ENCODE measurements at regions not wholly inside any gene's neighbourhood (a gene's known extent, or its start where the extent isn't known, plus 50 kb on each side); places are given as distances from the start of the nearest gene placed in this dataset.

DNA sequence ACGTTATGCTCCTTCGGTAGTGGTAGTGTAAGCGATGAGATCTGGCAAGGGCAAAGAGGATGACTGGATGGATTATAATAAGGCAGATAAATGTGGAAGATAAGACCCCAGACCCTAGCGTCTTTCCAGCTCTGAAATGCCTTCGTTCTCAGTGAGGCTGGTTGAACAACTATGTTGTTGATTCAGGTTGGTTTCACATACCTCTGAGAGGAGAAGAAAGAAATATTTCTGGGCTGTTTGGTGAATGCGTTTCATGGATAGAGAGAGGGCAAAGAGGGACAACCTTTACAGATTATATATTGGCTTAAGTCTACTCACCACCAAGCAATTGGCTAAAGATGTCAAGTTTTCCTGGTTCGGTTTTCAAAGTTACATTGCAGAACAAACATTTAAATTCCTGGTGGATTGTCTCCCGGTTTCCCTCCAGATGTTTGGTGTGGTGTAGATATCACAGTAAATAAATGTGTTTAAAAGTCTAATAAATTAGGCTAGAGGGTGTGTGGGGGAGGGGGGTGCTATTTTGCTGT lies 190.1 kb upstream of the GLI2 start:
- no peak for DNase-seq (ENCODE audit: low read depth in 2 of 2)

- peak; percentile 8 to 80 for DNase-seq (ENCODE audit: low read depth in 2 of 2)
Observed at GRCh38 chr2:120546048-120546864, 189.4 kb upstream of the GLI2 start.

DNA sequence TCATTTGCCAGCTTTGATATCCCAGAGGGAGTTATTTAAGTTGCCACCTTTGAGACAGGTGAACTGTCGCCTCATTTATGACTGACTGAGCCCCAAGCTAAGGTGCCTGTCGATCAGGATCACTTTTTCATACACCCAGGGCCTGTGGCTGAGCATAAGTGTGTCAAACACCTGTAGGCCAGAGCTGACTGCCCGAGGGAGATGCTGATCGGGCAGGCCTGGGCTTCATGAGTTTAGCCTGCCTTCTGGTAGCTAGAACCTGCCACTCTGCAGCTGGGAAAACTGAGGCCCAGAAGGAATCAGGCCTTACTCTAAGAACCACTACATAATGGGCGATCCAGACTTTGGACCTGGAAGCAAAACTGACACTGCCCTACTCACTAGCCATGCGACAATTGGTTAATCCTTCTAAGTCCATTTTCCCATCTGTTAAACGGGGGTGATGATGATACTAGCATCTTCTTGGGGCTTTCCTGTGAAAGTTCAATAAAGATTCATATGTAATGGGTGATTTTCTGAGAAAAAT lies 188.7 kb upstream of the GLI2 start:
- no peak for DNase-seq (ENCODE audit: low read depth in 2 of 2)

- DNase-seq (ENCODE audit: low read depth in 2 of 2) = no peak
Observed at GRCh38 chr2:120547662-120548061, 188.0 kb upstream of the GLI2 start.

DNA sequence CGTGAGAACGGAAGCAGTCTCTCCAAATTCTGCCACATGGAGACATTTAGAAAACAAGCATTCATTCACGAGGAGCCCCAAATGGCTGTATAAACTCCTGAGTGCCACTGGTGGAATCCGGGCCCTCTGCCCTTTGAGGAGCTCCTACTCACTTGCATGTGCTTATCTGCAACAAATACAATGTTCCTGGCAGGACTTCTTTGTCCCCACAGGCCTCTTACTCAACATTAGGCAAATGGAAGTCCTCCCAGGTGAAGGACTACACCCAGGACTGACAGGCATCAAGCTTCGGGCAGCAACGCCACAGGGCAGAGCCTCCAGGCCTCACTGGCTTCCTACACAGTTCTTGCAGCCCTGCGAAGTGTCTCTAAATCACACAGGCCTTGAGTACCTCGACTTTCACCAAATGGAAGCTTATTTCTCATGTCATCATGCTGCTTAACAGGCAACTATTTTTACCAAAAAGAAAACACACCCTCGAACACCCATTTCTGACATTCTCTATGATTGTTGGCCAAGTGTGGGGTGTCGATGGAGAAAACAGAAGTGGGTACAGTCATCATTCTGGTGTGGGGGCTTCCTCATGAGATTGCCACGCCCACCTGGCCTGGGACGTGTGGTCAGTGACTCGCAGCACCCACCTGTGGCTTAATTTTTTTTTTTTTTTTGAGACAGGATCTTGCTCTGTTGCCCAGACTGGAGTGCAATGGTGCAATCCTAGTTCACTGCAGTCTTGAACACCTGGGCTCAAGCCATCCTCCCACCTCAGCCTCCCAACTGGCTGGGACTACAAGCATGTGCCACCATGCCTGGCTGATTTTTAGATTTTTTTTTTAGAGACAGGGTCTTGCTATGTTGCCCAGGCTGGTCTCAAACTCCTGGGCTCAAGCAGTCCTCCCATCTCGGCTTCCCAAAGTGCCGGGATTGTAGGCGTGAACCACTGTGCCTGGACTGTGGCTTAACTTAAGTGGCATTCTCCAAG lies 186.8 kb upstream of the GLI2 start:
- DNase-seq (ENCODE audit: low read depth in 2 of 2) = no peak

DNA sequence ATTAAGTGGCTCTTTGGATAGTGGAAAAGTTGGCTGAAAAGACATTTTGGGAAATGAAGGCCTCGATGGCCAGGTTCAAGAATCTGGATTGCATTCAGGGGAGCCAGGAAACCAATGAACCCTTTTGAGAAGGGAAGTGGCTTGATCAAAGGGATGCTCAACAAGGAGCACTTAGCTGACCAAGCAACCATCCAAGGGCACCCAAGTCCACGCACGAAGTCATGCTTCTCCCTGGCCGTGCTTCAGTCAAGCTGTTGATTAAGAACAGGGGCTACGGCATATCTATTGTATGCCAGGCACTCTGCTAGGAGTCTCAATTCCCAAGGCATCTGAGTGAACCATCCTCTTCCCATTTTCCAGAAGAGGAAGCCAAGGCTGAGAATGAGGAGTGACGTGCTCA lies 185.8 kb upstream of the GLI2 start:
- no peak for DNase-seq (ENCODE audit: low read depth in 2 of 2)

DNA sequence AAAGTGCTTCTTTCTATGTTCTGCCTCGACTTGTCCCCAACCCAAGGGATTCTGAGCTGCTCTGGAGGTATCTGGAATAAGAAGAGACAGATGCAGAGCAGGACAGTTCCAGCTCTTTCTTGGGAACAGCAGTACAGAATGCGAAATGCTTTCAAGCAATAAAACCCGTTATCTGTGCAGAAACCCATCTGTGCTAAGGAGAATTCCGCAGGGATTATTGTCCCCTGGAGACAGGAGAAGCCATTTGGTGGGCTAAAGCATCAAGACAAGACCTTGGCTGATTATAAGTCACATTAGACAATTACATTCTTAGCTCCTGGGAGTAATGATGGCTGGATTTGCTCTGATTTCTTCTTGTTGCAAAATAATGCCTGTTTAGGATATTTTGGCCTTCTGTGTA lies 185.4 kb upstream of the GLI2 start:
- no peak for DNase-seq (ENCODE audit: low read depth in 2 of 2)

- peak in 1 of 2 donors; percentile 16 for DNase-seq (ENCODE audit: low read depth in 2 of 2)
Observed at GRCh38 chr2:120550893-120551446, 184.7 kb upstream of the GLI2 start.

GRCh38 chr2:120551522-120551921 lies 184.1 kb upstream of the GLI2 start:
- peak in 1 of 2 donors; percentile 47 for DNase-seq (ENCODE audit: low read depth in 2 of 2)

DNA sequence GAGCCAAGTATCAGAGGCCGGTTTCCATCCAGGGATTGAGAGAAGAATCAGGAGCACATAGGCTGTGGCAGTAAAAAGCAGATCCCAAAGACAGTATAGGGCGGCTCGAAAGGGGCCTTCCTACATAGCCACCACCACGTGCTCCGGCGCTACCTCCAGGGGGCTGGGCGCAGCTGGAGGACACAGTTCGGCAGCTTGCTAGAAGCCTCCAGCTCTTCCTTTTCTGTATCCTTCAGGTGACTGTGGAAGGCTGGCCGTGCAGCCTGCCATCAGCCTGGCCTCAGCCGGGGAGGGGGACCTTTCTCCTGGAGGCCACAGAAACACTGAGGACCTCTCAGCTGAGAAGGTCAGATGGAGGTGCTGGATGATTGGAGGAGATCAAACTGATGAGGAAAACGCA lies 183.6 kb upstream of the GLI2 start:
- peak in 1 of 2 donors; percentile 42 for DNase-seq (ENCODE audit: low read depth in 2 of 2)

DNA sequence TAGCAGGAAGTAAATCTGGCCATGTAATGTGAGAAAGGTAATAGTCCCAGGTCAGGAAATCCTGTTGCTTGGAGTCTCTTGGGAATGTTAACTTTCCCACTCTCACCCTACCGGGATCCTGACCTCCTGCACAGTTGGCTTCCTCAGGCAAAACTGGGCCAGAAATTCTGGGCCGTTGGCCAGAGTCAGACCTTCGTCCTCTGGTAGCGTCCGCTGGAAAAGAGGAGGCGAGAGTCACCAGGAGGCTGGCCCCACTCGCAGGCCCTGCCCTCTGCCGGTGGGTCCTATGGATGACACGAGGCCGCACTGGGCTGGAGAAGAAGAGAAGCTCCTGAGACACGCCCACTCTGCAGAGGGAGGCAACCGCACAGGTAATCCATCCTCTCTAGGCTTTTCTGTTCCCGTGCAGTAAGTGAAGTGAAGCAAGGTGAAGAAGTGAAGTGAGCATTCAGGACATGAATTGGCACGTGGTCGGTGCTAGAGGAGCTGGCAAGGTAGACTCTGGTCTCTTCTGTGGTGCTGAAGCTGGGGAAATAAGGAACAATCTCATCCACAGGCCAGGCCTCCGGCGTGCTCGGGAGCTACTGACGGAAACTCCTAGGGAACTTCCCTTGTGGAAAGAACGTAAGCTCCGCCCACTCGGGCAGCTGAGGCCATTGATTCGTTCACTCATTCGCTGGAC lies 182.7 kb upstream of the GLI2 start:
- DNase-seq (ENCODE audit: low read depth in 2 of 2) = peak; percentile 96 to 99

DNA sequence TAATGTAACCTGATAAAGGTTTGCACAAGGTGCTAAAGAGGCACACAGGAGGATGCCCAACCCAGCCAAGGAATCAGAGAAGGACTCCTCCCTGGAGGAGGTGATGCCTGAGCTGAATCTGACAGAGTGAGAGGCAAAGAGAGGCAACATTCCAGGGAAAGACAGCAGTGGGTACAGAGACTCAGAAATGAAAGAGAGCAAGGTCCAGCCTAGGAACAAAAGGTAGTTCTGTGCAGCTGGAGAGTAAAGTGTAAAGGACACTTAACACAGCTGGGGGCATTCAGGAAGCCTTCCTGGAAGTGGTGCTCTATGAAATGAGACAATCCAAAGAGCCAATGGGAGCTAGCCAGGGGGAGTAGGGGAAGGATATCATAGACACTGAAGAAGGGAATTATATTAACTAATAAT lies 181.0 kb upstream of the GLI2 start:
- DNase-seq (ENCODE audit: low read depth in 2 of 2) = no peak

- peak in 1 of 2 donors; percentile 41 for DNase-seq (ENCODE audit: low read depth in 2 of 2)
Observed at GRCh38 chr2:120555092-120555491, 180.6 kb upstream of the GLI2 start.

- DNase-seq (ENCODE audit: low read depth in 2 of 2) = no peak
Observed at GRCh38 chr2:120556911-120557310, 178.8 kb upstream of the GLI2 start.

- DNase-seq (ENCODE audit: low read depth in 2 of 2) = peak in 1 of 2 donors; percentile 66
Observed at GRCh38 chr2:120558847-120559246, 176.8 kb upstream of the GLI2 start.

DNA sequence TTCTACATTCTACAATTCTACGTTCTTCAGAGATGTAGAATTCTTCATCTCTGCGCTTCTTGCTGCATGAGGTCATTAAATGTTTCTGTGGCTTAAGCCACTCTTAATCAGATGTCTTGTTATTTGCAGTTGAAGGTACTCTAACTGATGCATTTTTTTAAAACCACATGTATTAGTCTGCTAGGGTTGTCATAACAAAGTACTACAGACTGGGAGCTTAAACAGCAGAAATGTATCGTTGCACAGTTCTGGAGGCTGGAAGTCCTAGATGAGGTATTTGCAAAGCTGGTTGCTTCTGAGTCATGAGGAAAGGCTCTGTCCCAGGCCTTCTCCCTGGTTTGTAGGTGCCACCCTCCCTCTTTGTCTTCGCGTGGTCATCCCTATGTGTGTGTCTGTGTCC lies 176.3 kb upstream of the GLI2 start:
- DNase-seq (ENCODE audit: low read depth in 2 of 2) = no peak

DNA sequence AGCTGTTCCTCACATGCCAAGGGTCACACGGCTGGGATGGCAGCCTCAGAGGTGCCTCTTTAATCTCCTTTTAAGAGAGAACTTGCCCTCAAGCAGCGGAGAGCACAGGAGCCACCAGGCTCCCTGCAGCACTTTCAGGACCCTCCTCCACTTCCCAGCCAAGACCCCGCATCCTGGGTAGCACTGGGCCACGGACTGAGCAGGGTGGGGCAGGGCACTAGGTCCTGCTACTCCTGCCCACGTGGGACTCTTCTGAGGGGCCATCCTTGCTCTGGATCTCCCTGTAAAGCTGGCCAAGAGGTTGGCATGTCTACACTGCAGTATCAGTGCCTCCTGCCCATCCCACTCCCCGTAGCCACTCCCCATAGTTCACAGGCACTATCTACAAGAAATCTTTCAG lies 175.3 kb upstream of the GLI2 start:
- DNase-seq (ENCODE audit: low read depth in 2 of 2) = no peak

DNA sequence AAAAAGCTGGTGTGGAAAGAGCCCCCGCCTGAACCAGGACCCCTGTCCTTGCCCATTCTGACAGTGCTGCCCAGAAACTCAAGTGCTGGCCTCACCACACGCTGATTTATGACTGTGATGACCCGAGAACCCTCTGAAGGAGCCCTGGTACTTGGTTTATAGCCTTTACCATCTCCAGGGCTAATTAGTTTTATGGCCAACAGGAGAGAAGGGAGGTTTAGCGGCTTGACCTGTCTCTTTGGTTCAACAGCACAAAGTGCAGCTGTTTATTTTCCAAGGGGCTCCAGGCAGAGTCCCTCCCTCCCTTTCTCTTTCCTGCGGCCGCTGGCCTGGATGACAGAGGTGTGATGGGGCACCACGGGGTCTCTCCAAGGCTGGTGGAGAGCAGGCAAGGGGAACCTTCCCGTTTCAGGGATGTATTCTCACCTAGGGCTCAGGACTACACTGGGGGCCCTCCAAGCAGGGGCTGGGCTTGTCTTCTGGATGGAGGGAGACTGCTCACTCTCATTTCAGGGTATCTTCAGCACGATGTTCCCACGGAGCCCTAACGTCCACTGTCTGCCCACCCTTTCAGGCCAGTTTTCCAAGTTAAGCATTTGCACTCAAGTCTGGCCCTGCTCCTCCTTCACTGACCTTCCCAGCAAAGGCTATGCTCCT lies 174.2 kb upstream of the GLI2 start:
- no peak for DNase-seq (ENCODE audit: low read depth in 2 of 2)

GRCh38 chr2:120562218-120563005 lies 173.3 kb upstream of the GLI2 start:
- no peak for DNase-seq (ENCODE audit: low read depth in 2 of 2)

- no peak for DNase-seq (ENCODE audit: low read depth in 2 of 2)
Observed at GRCh38 chr2:120563616-120564015, 172.1 kb upstream of the GLI2 start.
